ELR (cell line): ENCODE measurements at regions not wholly inside any gene's neighbourhood (a gene's known extent, or its start where the extent isn't known, plus 50 kb on each side); places are given as distances from the start of the nearest gene placed in this dataset.

Experiments used
- DNase-seq: peaks from one replicate; pipeline ENCODE4 v3.0.0-alpha.2; 2015; ENCODE audit warnings: low read depth

DNA sequence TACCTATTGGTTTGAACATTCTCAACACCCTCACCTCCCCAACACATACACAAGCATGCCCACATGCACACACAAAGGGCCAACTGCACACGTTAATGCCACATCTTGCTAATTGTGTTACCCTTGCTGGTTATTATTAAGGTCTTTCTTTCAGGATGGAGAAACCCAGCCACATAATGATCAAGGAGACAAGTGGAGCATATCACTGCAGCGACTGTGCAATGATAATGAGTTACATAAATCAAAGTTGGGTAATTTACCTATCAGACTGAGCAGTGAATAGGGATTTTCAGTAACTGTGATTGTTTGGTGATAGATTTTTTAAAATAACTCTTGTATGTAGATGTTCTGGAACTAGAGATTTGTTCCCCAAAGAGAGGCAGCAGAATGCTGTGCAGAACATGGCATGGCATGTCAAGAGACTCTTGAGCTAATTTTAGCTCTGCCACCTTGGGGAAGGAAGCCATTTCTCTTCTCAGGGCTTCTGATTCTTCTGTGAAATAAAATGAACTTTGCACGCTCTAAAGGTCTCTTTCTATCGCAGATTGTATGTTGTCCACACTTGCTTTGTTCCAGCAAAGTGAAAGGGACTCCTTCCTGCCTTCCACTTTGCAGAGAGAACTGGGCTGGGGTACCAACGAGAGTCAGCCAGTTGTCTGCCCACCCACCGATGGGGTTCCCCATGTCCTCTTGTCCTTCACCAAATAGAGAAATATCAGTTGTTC, 126.0 kb upstream of the CAMK1G start:
- no peak for DNase-seq

GRCh38 chr1:209458921-209459320, 124.6 kb upstream of the CAMK1G start:
- no peak for DNase-seq

DNA sequence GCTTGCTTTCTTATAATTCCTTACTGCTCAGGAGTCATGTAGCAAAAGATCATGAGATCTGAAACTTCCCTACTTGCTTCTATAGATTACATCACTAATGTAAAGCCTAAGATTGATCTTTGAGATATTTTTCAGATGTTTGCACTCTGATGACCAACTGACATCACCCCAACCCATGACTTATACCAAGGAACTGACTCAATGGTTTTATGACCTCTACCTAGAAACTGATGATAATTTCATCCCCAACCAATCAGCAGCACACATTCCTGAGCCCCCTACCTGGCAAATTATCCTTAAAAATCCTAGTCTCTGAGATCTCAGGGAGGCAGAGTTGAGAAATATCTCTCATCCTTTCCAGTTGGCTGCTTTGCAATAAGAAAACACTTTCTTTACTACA, 122.3 kb upstream of the CAMK1G start:
- DNase-seq: no peak

DNA sequence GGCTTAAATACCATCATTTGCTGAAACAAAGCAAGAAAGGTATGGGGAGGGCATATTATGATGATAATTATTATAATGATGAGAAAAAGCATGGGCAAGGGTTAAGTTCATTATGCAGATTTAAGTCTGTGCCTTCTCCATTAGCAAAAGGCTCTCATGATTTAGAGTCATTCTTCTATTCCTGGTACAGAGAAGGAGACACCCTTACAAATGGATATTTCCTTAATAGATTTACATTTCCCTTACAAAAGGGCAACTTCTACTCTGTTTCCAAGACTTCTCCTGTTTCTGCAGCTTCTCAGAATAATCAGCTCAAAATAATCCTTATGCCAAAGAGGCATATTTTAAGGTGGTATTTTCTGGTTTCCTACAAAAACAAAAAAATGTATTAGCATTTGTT, 121.1 kb upstream of the CAMK1G start:
- DNase-seq: no peak

GRCh38 chr1:209463441-209463840, 120.1 kb upstream of the CAMK1G start:
- no peak for DNase-seq

GRCh38 chr1:209473025-209473424, 110.5 kb upstream of the CAMK1G start:
- DNase-seq: no peak

GRCh38 chr1:209480345-209480744, 103.2 kb upstream of the CAMK1G start:
- DNase-seq: no peak

DNA sequence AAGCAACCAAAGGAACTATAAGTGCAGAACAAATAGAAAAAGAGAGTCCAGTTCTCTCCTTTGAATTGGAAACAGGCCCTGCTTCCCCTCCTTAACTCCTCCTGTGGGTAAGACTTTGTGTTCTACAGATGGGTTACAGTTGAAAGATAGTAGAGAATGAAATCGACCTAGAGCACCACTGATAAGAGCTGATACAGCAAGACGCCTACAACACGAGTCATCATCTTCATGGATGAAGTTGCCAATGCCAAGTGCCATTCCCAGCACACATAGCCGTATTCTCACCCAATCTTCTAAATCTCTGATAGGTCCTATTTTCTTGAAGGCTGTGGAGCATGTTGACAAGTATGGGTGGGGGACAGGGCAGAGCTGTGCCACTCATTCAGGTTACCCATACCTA, 99.8 kb upstream of the CAMK1G start:
- DNase-seq: peak; percentile 27

DNA sequence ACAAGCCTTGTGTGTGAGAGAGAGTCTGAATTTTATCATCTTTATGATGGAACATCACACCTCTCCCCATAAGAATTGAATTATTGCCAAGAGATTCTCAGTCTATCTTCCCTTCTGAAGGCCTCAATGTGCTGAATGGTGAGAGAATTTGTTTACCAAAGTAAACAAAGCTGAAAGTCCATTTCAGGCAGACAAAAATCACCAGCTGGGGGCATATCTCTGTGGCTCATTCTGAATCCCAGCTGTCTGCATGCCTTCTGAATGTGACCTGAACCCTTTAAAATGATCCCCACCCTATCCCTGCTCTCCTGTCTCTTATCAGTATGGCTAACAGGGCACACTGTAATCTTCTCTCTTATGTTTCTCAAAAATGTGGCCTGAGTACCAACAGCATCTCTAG, 99.1 kb upstream of the CAMK1G start:
- DNase-seq: no peak

GRCh38 chr1:209485167-209485566, 98.3 kb upstream of the CAMK1G start:
- peak; percentile 39 for DNase-seq

DNA sequence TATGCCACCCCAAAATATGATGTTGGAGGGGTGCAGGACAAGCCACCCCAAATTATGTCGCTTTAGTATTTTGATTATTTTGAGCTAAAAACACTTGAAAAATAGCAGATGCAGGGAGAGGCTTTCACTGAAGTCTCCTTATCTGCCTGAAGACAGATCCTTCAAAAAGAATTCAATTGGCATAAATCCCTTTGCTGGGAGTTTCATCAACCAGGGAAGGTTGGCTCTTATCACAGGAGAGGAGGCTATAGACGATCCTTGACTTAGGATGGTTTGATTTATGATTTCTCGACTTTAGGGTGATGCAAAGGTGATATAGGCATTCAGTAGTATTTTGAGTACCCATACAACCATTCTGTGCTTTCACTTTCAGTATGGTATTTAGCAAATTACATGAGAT, 97.8 kb upstream of the CAMK1G start:
- DNase-seq: no peak

- DNase-seq: peak; percentile 82
These were observed 96.5 kb upstream of the CAMK1G start for GRCh38 chr1:209486861-209487593.

DNA sequence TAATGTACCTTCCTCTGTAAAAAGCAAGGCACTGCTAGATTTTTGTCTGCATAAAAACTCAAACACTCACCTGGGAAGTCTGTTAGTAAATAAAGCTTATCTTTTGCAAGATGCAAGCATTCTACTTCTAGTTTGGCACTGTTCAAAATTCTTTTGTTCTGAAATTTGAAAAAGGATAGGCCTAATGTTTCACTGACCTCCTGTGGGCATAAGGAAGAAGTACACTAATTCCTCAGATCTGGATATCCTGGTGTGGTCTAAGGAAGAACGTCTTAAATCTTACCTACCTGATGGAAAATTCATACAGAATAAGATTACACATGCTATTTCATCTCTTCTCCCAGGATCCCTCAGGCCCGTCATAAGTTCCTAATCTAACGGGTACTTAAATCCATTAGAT, 93.5 kb upstream of the CAMK1G start:
- DNase-seq: peak; percentile 61

DNA sequence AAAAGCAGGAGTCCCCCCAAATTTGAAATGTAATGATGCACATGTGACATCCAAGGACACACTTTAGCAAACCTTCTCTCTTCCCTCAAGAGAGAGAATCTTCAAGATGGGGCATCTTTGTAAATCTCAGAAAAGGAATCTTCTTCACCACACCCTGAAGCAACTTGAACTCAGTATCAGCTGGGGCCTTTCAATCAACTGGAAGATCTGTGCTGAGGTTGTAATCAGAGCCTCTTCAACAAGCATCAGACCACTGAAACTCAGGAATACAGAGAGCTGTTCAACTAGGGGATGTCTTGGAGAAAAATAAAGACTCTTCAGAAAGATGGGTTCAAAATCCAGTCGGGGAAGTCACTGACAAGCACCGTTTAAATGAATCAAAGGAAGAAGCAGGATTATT, 92.5 kb upstream of the CAMK1G start:
- no peak for DNase-seq

- no peak for DNase-seq
These were observed 92.0 kb upstream of the CAMK1G start for GRCh38 chr1:209491496-209491895.

- DNase-seq: no peak
These were observed 91.6 kb upstream of the CAMK1G start for GRCh38 chr1:209491897-209492296.

DNA sequence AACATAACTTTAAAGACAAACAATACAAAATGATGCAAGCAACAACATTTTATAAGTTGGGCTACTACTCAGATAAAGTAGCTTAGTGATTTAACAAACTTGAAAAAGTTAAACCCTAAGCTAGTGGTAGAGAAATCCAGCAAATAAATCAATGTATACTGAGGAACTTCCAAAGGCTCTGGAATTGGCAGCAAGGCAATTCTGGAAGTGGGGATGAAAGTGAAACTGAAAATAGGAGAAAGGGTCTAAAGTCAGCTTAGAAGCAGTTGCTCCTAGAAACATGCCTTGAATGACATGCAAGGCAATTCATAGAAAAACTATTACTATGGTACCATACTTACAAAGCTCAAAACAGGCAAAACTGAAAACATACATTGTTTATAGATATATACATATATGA, 90.0 kb upstream of the CAMK1G start:
- DNase-seq: peak; percentile 41

GRCh38 chr1:209497729-209498128, 85.8 kb upstream of the CAMK1G start:
- no peak for DNase-seq

DNA sequence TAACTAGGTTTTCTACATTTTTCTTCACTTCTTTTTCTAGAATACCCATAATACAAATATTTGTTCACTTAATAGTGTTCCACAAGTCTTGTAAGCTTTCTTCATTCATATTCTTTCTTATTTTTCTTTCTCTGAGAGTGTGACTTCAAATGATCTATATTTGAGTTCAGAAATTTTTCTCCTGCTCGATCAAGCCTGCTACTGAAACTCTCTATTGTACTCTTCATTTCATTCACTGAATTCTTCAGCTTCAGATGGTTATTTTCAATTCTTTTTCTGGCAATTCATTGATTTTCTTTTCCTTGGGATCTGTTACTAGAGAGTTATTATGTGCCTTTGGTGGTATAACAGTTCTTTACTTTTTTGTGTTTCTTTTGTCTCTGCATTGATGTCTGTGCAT, 82.5 kb upstream of the CAMK1G start:
- no peak for DNase-seq

DNA sequence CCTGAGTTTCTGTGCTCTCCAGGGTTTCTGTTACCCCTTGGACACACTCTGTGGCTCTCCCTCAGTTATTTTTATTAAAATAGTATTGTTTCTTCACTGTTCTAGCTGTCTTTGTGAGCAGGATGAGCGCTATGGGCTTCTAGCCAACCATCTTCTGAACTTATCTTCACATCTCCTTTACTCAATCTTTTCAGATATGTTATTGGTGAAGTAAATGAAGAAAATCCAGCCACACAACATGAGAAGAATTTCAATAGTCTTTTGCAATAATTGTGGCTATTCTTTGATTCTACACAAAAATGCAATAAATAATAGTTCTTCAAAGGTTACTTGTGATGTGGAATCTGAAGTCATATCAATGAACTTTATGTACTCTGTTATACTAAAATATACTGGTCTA, 80.3 kb upstream of the CAMK1G start:
- no peak for DNase-seq

- DNase-seq: peak; percentile 7
These were observed 78.9 kb upstream of the CAMK1G start for GRCh38 chr1:209504571-209504970.

GRCh38 chr1:209505044-209505443, 78.5 kb upstream of the CAMK1G start:
- DNase-seq: peak; percentile 92

- no peak for DNase-seq
These were observed 77.4 kb upstream of the CAMK1G start for GRCh38 chr1:209506101-209506500.

DNA sequence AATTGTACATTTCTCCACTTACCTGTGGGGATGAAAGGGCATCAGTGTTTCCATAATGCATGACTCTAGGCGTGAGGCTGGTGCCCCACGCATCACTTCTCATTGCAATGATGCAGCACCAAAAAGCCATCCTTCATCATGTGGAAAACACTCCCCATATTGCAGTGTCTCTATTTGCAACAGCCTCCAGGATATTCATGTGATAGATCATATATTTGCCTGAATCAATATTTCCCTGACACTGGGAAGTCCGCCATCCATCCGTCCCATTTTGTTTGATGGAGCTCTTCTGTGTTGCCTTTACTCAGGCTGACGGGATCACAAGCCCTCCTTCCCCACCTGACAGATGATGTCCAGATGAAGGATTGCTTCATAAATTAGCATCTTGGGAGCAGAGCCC, 74.5 kb upstream of the CAMK1G start:
- no peak for DNase-seq
